Lower leg skin (tissue), 3 donors: ENCODE measurements at regions not wholly inside any gene's neighbourhood (a gene's known extent, or its start where the extent isn't known, plus 50 kb on each side); places are given as distances from the start of the nearest gene placed in this dataset.

Experiments used
- POLR2A ChIP-seq, 2 donors: fragments of 450-650 bp; IDR thresholded peaks; one replicate each; pipeline ENCODE4 v1.6.1; 2016 to 2017; ENCODE audit warnings: antibody characterized with exemption in 2 of 2, mild to moderate bottlenecking in 1 of 2, moderate library complexity in 1 of 2
- TF ChIP-seq, protein P1 (sequence below), 3 donors: fragments of 450-650 bp; IDR thresholded peaks; one replicate each; pipeline ENCODE4 v1.5.1; 2016; ENCODE audit warnings: antibody characterized with exemption in 3 of 3, mild to moderate bottlenecking in 3 of 3, moderate library complexity in 2 of 3

DNA sequence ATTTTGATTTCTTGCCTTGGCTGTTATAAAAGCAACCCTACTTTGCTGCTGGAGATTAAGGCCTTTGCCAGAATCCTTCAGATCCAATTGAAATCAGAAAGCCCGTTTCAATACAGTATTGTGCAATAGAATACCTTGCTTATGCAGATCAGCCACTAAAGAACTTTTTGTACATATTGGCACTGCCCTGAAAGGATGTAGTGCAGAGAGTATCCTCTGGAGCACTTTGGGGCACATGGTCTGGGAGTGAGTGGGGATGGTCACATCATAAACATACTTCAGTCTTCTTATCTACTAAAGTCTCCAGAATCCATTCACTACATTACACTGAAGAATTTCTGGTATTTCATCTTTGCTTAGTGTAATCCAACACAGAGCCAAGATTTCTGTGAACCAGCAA, 189.0 kb downstream of the CENPF start:
- TF ChIP-seq, protein P1, sequence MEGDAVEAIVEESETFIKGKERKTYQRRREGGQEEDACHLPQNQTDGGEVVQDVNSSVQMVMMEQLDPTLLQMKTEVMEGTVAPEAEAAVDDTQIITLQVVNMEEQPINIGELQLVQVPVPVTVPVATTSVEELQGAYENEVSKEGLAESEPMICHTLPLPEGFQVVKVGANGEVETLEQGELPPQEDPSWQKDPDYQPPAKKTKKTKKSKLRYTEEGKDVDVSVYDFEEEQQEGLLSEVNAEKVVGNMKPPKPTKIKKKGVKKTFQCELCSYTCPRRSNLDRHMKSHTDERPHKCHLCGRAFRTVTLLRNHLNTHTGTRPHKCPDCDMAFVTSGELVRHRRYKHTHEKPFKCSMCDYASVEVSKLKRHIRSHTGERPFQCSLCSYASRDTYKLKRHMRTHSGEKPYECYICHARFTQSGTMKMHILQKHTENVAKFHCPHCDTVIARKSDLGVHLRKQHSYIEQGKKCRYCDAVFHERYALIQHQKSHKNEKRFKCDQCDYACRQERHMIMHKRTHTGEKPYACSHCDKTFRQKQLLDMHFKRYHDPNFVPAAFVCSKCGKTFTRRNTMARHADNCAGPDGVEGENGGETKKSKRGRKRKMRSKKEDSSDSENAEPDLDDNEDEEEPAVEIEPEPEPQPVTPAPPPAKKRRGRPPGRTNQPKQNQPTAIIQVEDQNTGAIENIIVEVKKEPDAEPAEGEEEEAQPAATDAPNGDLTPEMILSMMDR (IDR thresholded peaks at IDR 0.05): no peak
- no peak for TF ChIP-seq POLR2A (IDR thresholded peaks at IDR 0.05)
